DOHH2 (cell line): ENCODE measurements at regions not wholly inside any gene's neighbourhood (a gene's known extent, or its start where the extent isn't known, plus 50 kb on each side); places are given as distances from the start of the nearest gene placed in this dataset.

Experiments
- H3F3A ChIP-seq: fragments of 200-600 bp; sonication (generic), shearing (Covaris generic); 2 replicates; pipeline ENCODE4 v1.6.0; 2016; ENCODE audit warnings: antibody characterized with exemption, mild to moderate bottlenecking; ENCODE audit not compliant: control insufficient read depth, insufficient read depth
- H3K27ac ChIP-seq: fragments of 200-600 bp; sonication (generic); 2 replicates; pipeline ENCODE4 v1.5.1; 2014; ENCODE audit warnings: low read depth, mild to moderate bottlenecking, low read length, moderate library complexity
- H3K27me3 ChIP-seq: fragments of 200-600 bp; sonication (generic); 2 replicates; pipeline ENCODE4 v1.6.1; 2014; ENCODE audit warnings: mild to moderate bottlenecking, low read length, mixed read lengths; ENCODE audit not compliant: control insufficient read depth
- H3K36me3 ChIP-seq: fragments of 200-600 bp; sonication (generic); 2 replicates; pipeline ENCODE4 v1.6.1; 2014; ENCODE audit warnings: mild to moderate bottlenecking, low read length, moderate library complexity, mixed read lengths; ENCODE audit not compliant: control insufficient read depth
- H3K4me1 ChIP-seq: fragments of 200-600 bp; sonication (generic); 2 replicates; pipeline ENCODE4 v1.6.1; 2014; ENCODE audit warnings: mild to moderate bottlenecking, low read length, mixed read lengths; ENCODE audit not compliant: control insufficient read depth
- H3K4me2 ChIP-seq: fragments of 200-600 bp; sonication (generic); 2 replicates; pipeline ENCODE4 v1.6.0; 2014; ENCODE audit warnings: mild to moderate bottlenecking, low read length, moderate library complexity
- H3K4me3 ChIP-seq: fragments of 200-600 bp; sonication (generic); 2 replicates; pipeline ENCODE4 v1.5.1; 2014; ENCODE audit warnings: mild to moderate bottlenecking, low read length, mixed read lengths
- H3K79me2 ChIP-seq: fragments of 200-600 bp; sonication (generic); 2 replicates; pipeline ENCODE4 v1.6.1; 2014; ENCODE audit warnings: mild to moderate bottlenecking, low read length, mixed read lengths; ENCODE audit not compliant: control insufficient read depth
- H3K9me2 ChIP-seq: fragments of 200-600 bp; sonication (generic); replicated peaks from 2 replicates; pipeline ENCODE4 v1.6.1; 2014; ENCODE audit warnings: mild to moderate bottlenecking, low read length, mixed read lengths; ENCODE audit not compliant: control insufficient read depth
- H3K9me3 ChIP-seq: fragments of 200-600 bp; sonication (generic); 2 replicates; pipeline ENCODE4 v1.6.1; 2014; ENCODE audit warnings: antibody characterized with exemption, low read length, mixed read lengths; ENCODE audit not compliant: control insufficient read depth, insufficient read depth
- H4K20me1 ChIP-seq: fragments of 200-600 bp; sonication (generic); 2 replicates; pipeline ENCODE4 v1.6.0; 2014; ENCODE audit warnings: low read depth, mild to moderate bottlenecking, antibody characterized with exemption, low read length, moderate library complexity; ENCODE audit not compliant: control insufficient read depth, insufficient read depth
- EZH2phosphoT487 ChIP-seq: fragments of 200-600 bp; sonication (generic); IDR thresholded peaks from 2 replicates; pipeline ENCODE4 v1.6.1; 2017; ENCODE audit warnings: borderline replicate concordance, mild to moderate bottlenecking, antibody characterized with exemption, low read length, moderate library complexity, mixed read lengths
- TF ChIP-seq, protein P1 (sequence below): fragments of 200-600 bp; sonication (generic); IDR thresholded peaks from one replicate; pipeline ENCODE4 v1.5.1; 2014; ENCODE audit warnings: antibody characterized with exemption, mild to moderate bottlenecking, low read depth, low read length; ENCODE audit not compliant: poor library complexity, severe bottlenecking

DNA sequence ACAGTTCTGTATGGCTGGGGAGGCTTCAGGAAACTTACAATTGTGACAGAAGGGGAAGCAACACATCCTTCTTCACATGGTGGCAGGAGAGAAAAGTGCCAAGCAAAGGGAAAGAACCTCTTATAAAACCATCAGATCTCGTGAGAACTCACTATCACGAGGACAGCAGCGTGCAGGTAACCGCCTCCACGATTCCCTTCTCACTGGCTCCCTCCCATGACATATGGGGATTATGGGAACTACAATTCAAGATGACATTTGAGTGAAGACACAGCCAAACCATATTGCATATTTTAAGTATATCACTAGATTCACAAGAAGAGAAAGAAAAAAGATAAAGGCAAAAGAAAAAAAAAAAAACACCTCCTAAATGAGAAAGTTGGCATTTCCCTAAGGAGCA lies 431.9 kb upstream of the RGS17 start:
- H3K27me3 ChIP-seq = no peaks in the 10 kb centered on the region
- H3K9me3 ChIP-seq = no peaks in the 10 kb centered on the region
- H3K9me2 ChIP-seq = no peaks in the 10 kb centered on the region
- no peaks in the 10 kb centered on the region for H4K20me1 ChIP-seq
- H3K79me2 ChIP-seq = no peaks in the 10 kb centered on the region
- no peak overlapping the region for H3K27ac ChIP-seq
- TF ChIP-seq, protein P1, sequence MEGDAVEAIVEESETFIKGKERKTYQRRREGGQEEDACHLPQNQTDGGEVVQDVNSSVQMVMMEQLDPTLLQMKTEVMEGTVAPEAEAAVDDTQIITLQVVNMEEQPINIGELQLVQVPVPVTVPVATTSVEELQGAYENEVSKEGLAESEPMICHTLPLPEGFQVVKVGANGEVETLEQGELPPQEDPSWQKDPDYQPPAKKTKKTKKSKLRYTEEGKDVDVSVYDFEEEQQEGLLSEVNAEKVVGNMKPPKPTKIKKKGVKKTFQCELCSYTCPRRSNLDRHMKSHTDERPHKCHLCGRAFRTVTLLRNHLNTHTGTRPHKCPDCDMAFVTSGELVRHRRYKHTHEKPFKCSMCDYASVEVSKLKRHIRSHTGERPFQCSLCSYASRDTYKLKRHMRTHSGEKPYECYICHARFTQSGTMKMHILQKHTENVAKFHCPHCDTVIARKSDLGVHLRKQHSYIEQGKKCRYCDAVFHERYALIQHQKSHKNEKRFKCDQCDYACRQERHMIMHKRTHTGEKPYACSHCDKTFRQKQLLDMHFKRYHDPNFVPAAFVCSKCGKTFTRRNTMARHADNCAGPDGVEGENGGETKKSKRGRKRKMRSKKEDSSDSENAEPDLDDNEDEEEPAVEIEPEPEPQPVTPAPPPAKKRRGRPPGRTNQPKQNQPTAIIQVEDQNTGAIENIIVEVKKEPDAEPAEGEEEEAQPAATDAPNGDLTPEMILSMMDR = no peak
- no peak for TF ChIP-seq EZH2phosphoT487
- H3K36me3 ChIP-seq = no peaks in the 10 kb centered on the region
- no peak overlapping the region for H3K4me3 ChIP-seq
- H3F3A ChIP-seq = no peaks in the 10 kb centered on the region
- no peak overlapping the region for H3K4me2 ChIP-seq
- no peaks in the 10 kb centered on the region for H3K4me1 ChIP-seq

DNA sequence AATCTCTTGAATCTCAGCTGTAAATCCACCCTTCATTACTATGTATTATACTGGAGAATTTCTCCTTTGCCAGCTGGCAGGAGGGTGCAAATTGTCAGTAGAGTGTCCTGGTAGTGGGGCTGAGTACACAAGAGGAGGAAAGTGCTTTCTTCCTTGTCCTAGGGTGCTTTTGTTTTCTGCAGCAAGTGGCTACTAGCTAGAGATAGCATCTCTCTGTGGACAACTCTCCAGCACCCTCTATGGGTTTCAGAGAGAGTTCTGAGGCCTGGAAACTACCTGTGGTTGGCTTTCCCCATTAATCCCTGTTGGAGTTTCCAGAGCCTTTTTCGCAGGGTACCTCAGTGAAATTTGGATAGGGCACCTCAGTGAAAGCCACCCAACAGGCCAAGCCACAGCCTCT lies 422.5 kb upstream of the RGS17 start:
- Histone ChIP-seq H3K4me1 (no peaks in the 10 kb centered on the region), H3K4me2 (no peak overlapping the region)

DNA sequence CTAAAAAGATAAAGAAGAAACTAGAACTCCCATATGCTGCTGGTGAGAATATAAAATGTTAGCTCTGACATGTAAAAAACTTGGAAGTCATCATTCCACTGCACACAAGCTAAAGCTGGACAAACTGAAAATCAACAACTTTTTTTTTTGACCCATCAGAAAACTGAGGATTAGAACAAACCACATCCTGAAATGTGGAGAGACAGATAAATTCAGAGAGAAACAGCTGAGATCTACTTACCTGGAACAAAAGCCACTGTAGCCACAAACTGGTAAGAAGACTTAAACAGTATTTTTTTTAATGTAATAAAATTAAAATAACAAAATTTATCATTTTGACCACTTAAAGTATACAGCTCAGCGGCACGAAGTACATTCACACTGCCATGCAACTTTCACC lies 408.5 kb upstream of the RGS17 start:
- Histone ChIP-seq H3K4me2 (no peak overlapping the region), H3K27me3 (no peaks in the 10 kb centered on the region)

More for the DNA sequence above, 422.5 kb upstream of the RGS17 start:
- no peaks in the 10 kb centered on the region for H4K20me1 ChIP-seq
- no peaks in the 10 kb centered on the region for H3K27me3 ChIP-seq
- no peaks in the 10 kb centered on the region for H3K79me2 ChIP-seq
- H3F3A ChIP-seq = no peaks in the 10 kb centered on the region
- TF ChIP-seq EZH2phosphoT487 = no peak
- TF ChIP-seq, protein P1 = peak; percentile 24
- no peak overlapping the region for H3K4me3 ChIP-seq
- H3K9me3 ChIP-seq = no peaks in the 10 kb centered on the region
- no peaks in the 10 kb centered on the region for H3K36me3 ChIP-seq
- H3K9me2 ChIP-seq = no peaks in the 10 kb centered on the region
- H3K27ac ChIP-seq = no peak overlapping the region

More for the DNA sequence above, 408.5 kb upstream of the RGS17 start:
- H3F3A ChIP-seq = no peaks in the 10 kb centered on the region
- H3K4me1 ChIP-seq = no peaks in the 10 kb centered on the region
- H3K9me2 ChIP-seq = no peaks in the 10 kb centered on the region
- no peak overlapping the region for H3K4me3 ChIP-seq
- no peaks in the 10 kb centered on the region for H3K79me2 ChIP-seq
- H3K27ac ChIP-seq = no peak overlapping the region
- no peaks in the 10 kb centered on the region for H3K36me3 ChIP-seq
- TF ChIP-seq EZH2phosphoT487 = no peak
- TF ChIP-seq, protein P1 = no peak
- H4K20me1 ChIP-seq = no peaks in the 10 kb centered on the region
- H3K9me3 ChIP-seq = no peaks in the 10 kb centered on the region
